GM18873 (cell line): ENCODE measurements at regions not wholly inside any gene's neighbourhood (a gene's known extent, or its start where the extent isn't known, plus 50 kb on each side); places are given as distances from the start of the nearest gene placed in this dataset.
"Not testable (repeated sequence)": the region's sequence is repeated elsewhere in the genome, so short reads cannot be mapped to it uniquely, and the experiment has no call there.

Source experiments
- ATAC-seq: cut with Tn5 transposase; IDR thresholded peaks from one replicate; pipeline ENCODE4 v1.9.1; 2021; ENCODE audit warnings: mild to moderate bottlenecking, moderate library complexity, moderate number of reproducible peaks; ENCODE audit not compliant: unreplicated experiment, low FRiP score

- no peak for ATAC-seq
Observed at GRCh38 chr3:21042184-21042583, 708.8 kb downstream of the ZNF385D start.

GRCh38 chr3:21041621-21042020, 709.4 kb downstream of the ZNF385D start:
- ATAC-seq: no peak

DNA sequence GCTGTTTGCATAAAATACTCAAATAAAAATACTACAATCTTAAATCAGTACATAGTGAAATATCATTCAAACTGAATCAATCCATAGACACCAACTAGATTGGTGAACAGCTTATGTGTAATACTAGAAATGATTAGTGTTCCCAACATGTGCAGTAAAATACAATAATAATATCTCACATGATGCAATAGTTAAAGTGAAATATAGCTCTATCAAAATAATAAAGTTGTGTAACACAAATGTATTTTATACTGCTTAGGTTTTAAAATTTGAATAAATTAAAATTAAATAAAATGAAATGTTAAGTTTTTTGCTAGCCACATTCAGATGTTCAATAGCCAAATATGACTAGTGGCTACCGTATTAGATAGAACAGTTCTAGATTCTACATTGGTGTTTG, 714.1 kb downstream of the ZNF385D start:
- ATAC-seq: no peak

GRCh38 chr3:21028412-21028811, 722.6 kb downstream of the ZNF385D start:
- ATAC-seq: no peak

- ATAC-seq: no peak
Observed at GRCh38 chr3:21024563-21024962, 726.4 kb downstream of the ZNF385D start.

DNA sequence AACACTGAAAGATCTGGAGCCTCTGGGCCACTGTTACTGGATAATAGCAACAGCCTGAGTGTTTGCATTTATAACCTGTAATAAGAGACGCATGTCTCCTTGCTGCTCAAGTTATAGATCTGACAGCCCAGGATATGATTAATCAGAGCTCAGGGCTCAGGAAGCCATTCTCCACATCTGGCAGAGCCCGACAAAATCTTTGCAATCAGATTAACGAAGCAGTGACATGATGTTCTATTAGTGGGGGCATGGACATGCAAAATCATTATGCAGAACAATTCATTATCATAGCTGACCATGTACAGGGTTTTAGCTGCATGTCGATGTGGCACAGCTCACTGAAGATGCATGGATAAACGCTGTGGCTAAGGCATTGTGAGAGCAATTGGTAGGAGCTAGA, 730.3 kb downstream of the ZNF385D start:
- no peak for ATAC-seq

DNA sequence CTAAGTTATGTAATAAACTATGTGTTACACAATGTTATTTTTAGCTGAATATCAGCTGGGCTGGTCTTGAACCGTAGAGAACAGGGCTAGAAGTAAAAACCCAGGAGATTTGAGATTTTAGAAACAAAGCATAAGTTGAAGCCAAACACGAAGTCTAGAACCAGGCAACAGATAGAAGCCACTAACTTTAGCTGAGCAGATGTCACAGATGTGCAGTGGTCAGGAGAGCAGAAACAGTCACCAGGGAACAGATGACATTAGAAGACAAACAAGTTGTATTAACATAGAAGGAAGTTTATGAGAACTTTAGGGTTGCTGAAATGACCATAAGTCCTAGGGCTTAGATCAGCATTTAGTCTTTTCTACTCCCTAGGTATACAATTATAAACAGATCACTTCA, 731.0 kb downstream of the ZNF385D start:
- no peak for ATAC-seq

DNA sequence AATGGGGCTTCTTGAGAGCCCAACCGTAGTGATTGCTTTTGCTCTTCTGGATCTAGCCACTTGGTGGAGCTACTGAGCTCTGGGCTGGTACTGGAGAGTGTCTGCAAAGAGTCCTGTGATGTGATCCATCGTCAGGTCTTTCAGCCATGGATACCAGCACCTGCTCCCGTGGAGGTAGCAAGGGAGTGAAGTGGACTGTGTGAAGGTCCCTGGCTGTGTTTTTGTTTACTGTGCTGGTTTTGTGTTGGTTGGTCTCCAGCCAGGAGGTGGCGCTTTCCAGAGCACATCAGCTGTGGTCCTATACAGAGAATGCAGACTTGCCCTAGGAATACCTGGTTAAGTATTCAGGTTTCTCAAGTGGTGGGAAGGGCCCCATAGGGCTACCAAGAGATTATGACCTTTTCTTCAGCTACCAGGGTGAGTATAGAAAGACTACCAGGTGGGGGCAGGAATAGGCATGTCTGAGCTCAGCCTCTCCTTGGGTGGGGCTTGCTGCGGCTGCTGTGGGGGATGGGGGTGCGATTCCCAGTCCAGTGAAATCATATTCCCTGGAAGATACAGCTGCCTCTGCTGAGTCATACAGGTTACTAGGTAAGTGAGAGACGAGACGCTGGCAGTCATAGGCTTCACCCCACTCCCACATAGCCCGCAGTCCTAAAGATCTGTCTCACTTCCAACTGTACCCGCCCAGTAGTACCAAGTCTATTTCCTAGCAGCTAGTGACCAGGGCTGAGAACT, 733.7 kb downstream of the ZNF385D start:
- no peak for ATAC-seq

DNA sequence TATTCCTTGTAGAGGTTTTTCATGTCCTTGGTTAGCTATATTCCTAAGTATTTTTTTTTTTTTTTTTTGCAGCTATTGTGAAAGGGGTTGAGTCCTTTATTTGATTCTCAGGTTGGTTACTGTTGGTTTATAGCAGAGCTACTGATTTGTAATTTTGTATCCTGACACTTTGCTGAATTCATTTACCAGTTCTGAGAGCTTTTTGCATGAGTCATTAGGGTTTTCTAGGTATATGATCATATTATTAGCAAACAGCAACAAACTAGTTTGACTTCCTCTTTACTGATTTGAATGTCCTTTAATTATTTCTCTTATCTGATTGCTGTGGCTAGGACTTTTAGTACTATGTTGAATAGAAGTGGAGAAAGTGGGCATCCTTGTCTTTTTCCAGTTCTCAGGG, 737.4 kb downstream of the ZNF385D start:
- no peak for ATAC-seq

GRCh38 chr3:20999661-21000060, 751.3 kb downstream of the ZNF385D start:
- ATAC-seq: no peak

- ATAC-seq: no peak
Observed at GRCh38 chr3:20997183-20997582, 753.8 kb downstream of the ZNF385D start.

DNA sequence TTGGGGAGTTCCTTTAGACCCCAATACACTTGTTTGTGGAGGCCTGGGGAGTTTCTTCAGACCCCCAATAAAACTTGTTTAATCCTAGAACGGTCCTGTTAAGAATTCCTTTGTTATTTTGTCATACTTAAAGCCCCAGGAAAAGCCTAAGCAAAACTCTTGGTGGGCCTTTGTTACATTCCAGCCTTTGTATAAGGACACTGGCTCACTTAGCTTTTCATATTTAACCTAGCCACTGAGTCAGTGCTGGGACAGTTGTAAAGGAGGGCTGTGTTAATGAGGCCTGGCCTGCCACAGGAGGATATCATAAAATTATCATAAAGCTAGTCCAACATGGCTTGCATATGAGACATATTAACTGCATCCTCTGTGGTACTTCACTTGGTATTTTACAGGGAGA, 760.1 kb downstream of the ZNF385D start:
- ATAC-seq: no peak

DNA sequence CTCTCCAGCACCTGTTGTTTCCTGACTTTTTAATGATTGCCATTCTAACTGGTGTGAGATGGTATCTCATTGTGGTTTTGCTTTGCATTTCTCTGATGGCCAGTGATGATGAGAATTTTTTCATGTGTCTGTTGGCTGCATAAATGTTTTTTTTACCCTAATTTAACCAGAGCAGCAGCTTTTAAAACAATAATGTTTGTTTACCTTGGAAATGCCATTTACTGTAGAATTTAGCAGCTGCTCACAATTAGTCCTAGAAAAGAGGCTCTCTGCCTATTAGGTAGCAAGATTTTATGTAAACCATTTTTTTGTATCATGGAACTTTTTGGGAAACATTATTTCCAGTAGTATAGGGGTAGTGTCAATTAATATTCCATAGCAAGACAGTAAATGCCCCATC, 761.4 kb downstream of the ZNF385D start:
- ATAC-seq: not testable (repeated sequence)

DNA sequence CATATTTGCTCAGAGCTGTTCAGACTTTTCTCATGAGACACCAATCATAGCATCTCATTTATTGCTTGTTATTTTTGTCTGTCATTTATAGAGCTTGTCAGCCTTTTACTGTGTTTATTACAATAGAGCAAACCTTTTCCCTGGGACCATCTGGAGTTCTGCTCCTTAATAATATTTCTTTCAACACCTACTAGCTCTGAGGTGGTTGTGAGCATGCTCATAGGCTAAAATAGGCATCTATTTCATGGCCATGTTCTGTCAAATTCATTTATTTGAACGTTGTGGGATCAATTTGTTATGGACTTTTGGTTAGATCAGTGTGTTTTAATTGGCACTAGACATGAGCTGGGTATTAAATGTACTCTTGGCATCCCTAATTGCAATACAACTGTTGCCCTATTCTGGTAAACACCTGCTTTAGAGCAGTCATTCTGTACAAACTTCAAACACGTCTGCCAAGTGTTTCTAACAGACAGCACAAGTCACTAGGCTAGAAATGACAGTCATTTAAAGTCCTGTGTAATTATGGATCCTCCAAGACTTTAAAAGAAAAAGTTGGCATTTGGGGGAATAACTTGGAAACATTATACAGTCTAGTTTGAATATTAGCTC, 766.3 kb downstream of the ZNF385D start:
- ATAC-seq: no peak

- no peak for ATAC-seq
Observed at GRCh38 chr3:20975188-20975651, 775.8 kb downstream of the ZNF385D start.

- no peak for ATAC-seq
Observed at GRCh38 chr3:20974396-20974795, 776.6 kb downstream of the ZNF385D start.

DNA sequence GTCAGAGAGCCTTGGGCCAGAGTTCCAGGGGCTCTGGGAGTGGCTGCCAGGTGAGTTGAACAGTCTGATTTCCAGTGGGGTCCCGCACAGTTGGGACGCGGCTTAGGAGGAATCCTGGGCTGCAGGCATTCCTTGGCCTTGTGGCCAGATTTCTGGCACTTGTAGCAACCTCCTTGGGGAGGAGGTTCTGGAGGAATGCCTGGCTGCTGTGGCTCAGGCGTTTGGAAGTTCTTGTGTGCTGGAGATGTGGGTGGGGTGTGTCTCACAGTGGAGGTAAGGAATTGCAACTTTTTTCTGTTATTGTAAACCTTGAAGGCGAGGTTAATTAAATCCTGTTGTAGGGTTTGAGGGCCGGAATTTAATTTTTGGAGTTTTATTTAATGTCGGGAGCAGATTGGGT, 780.2 kb downstream of the ZNF385D start:
- not testable (repeated sequence) for ATAC-seq

DNA sequence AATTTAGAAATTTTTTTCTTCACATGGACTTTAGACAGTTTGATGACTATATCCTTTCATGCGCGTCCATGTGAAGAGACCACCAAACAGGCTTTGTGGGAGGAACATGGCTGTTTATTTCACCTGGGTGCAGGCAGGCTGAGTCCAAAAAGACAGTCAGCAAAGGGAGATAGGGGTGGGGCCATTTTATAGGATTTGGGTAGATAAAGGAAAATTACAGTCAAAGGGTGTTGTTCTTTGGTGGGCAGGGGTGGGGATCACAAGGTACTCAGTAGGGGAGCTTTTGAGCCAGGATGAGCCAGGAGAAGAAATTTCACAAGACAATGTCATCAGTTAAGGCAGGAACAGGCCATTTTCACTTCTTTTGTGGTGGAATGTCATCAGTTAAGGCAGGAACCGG, 781.5 kb upstream of the SGO1 start:
- ATAC-seq: not testable (repeated sequence)

- no peak for ATAC-seq
Observed at GRCh38 chr3:20958161-20958560, 772.2 kb upstream of the SGO1 start.

DNA sequence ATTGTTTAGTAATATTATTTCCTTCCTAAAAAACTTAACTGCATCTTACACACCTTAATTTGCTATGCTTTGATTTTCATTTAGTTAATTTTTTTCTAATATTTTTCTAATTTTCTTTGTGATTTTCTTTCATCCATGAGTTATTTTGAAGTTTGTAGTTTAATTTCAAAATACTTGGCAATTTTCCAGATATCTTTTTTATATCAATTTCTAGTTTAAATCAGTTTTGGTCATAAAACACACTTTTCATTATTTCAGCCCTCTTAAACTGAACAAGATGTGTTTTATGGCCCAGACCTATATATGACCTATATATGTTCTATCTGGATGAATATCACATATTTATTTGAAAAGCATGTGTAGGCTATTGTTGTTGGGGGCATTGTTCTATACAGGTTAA, 759.9 kb upstream of the SGO1 start:
- ATAC-seq: no peak

- ATAC-seq: no peak
Observed at GRCh38 chr3:20935791-20936190, 749.8 kb upstream of the SGO1 start.

DNA sequence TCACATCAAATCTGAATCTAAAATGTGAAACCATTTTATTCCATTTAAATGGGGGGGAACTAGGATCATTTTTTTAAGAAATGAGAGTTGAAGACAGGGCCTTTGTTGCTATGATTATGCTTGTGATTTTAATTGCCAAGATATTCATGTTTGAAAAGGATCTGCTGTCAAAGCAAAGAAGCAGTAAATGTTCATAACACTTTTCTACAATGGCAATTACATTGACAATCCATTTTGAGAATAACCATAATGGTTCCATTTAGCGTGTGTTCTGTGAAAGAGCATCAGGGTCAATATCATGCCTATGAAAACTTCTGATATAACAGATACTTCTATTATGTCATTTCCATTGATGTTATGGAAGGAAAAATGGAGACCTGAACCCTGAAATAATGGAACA, 745.8 kb upstream of the SGO1 start:
- ATAC-seq: no peak
